HG02610 (cell line): ENCODE measurements at regions not wholly inside any gene's neighbourhood (a gene's known extent, or its start where the extent isn't known, plus 50 kb on each side); places are given as distances from the start of the nearest gene placed in this dataset.
"Not testable (repeated sequence)": the region's sequence is repeated elsewhere in the genome, so short reads cannot be mapped to it uniquely, and the experiment has no call there.

Experiments
- ATAC-seq: cut with Tn5 transposase; IDR thresholded peaks from one replicate; pipeline ENCODE4 v1.9.1; 2021; ENCODE audit warnings: mild to moderate bottlenecking, moderate library complexity; ENCODE audit not compliant: unreplicated experiment

DNA sequence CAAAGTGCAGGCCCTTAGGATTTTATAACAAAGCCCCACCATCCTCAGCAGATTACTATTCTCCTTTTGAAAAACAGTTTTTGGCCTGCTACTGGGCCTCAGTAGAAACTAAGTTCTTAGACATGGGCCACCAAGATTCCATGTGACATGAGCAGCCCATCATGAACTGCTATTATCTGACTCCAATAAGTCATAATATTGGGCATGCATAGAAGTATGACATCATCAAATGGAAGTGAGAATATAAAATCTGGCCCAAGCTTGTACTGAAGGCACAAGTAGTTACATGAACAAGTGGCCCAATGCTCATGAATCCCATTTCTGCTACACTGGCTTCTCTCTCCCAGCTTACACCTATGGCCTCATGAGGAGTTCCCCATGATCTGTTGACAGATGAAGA is 404.8 kb downstream of the EPHA5 start:
- no peak for ATAC-seq

DNA sequence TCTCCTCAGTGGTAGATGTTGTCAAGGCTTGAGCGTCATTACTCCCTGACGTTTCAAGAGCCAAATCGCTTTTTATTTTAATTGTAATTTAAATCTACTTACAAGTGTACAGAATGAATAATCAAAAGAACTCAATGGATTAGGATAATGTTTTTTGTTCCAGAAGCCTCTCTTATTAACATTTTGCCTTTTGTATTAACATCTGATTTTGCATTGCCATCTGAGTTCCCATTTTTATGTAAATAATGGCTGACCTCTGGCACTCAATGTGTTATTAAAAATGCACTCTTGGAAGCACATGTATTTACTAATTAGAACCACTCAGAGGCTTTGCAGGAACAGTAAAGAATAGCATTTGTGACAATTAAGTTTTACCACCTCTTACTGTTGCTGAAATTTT is 411.0 kb downstream of the EPHA5 start:
- no peak for ATAC-seq

DNA sequence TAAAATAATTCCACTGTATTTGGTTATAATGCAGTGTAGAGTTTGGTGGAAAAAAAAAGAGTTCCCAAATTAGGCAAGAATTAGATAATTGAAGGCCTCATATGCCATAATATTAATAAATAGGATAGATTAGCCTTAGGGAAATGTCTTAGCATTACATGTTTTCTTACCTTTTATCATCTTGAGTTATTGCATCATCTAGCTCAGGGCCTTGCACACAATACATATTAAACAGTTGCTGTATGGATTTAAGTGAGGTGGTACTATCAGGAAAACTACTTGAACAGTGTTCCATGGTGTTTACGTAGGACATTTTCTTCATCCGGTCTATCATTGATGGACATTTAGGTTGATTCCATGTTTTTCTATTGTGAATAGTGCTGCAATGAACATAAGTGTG is 419.4 kb downstream of the EPHA5 start:
- ATAC-seq: no peak

DNA sequence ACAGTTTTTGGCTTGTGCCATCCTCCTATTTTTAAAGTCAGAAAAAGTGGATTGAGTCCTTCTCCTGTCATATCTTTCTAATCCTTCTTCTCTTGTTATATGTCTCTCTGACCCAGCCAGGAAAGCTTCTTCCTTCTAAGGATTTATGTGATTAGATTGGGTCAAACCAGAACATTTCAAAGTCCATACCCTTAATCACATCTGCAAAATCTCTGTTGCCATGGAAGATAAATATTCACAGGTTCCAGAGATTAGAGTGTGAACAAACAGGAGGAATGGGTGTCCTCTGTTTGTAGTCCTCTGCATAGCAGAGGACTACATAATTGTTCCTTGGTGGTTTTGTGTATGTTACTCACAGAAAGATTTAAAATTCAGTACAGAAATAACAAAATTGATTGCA is 421.2 kb downstream of the EPHA5 start:
- no peak for ATAC-seq

DNA sequence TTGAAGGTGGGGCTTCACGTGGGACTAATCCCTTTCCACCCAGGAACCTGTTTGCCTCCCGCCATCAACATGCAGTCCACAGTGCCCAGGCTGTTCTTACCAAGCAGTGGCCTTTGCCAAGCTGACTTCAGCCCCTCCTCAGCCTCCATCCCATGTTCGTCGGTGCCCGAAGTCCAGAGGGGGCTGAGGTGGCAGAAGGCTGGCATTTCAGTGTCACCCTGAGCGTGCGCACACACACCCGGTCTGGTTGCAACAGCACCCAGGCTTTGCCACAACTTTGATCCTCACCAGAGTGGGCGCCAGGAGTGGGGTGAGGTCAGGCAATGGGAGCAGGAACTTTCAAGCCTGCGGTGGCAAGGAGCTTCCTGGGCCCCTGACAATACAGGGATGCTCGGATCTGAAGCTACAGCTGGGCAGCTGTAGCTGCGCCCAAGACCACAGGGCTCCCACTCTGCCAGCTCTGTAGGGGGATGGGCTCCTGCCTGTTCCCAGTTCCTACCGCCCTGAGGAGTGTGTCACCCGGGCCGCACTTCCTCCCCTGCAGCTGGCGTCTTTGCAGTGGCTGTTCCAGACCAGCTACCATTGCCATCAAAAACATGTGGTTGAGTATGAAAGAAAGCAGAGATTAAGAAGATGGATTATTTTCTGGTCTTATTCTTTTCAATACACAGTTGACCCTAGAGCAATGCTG is 428.0 kb downstream of the EPHA5 start:
- ATAC-seq: no peak

DNA sequence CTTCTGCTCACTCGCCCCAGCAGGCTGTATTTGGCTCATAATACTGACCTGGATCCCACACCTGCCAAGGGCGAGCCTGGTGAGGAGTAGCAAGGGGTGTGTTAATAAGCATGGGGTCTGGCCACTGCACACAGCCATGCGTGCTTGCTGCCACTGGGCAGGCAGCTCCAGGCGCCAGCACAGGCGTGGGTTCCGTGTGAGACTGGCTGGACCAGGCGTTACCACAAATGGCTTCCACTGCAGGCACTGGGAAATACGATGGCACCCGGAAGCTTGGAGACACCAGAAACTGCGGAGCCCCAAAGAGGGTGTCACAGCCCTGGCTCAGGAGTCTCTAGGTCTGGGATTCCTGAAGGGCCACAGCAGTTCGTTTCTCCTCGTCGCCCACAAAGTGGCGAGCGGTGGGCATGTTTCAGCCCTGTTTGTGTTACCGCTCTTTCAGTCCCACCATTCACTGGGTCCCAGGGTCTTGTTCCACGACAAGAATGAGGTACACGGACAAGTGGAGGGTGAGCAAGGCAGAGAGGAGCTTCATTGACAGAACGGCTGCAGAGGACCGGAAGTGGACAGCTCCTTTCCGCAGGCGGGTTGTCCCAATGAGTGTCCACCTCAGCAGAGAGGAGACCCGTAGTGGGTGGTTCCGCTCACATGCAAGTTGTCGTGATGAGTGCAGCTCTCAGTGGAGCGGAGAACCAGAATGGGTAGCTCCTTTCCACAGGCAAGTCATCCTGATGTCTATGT is 428.9 kb downstream of the EPHA5 start:
- no peak for ATAC-seq

DNA sequence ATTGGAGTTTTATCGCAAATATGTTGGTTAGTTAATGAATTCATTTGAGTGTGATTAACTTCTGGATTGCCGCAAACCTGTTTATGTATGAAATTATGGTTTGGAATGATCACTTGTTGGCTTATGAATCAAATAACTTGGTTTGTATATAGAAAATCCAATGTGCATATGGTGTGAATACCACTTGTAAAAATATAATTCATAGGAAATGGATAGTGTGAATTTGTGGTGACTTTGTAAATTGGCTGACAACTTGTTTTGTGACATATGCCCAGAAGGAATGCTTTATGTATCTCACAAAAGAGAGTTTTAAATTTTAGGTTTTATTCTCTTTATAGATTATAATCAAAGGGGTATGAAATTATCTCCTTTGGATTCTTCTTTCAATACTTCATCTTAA is 436.2 kb downstream of the EPHA5 start:
- no peak for ATAC-seq

DNA sequence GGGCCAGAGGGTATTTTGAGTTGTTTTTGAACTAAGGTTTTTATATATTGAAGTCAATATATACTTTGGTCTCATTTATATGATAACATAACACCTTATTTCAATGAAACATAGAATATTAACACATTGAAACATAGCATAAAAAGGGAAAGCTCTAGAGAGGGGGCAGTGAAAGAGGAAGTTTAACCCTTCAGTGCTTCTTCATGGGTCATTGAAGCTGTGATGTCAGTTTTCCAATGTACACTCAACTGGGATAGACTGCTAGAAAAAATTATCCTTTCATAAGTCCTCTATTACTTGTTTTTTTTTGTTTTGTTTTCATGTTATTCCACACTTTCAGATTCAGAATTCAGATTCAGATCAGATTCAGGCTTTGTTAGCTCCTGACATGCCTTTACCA is 442.7 kb downstream of the EPHA5 start:
- ATAC-seq: no peak

DNA sequence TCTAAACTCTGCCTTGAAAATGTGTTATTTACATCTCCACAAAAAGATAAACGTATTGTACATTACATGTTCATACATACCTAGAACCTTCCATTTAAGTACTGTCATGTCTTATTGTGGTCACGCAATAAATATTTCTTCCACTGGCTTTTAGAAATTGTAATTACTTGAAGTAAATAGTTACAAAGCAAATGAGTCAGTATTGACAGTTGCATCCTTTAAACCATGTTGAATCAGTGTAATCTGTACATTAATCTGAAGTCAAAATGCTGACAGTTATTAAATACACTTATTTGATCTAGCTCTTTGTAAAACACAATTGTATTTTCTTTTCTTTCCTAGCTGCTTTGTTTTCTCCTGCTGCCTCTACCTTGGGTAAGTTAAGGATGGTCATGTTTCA is 446.7 kb downstream of the EPHA5 start:
- ATAC-seq: no peak

DNA sequence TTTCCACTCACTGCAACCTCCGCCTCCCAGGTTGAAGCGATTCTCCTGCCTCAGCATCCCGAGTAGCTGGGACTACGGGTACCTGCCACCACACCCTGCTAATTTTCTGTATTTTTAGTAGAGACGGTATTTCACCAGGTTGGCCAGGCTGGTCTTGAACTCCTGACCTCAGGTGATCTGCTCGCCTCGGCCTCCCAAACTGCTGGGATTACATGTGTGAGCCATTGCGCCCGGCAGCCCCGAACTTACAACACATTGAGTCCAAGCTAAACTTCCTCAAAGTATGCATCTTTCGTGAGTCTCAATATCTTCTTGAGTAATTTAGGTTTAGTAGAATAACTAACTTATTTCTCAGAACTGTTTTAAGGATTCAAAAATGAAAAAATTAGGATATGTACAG is 447.2 kb downstream of the EPHA5 start:
- not testable (repeated sequence) for ATAC-seq

DNA sequence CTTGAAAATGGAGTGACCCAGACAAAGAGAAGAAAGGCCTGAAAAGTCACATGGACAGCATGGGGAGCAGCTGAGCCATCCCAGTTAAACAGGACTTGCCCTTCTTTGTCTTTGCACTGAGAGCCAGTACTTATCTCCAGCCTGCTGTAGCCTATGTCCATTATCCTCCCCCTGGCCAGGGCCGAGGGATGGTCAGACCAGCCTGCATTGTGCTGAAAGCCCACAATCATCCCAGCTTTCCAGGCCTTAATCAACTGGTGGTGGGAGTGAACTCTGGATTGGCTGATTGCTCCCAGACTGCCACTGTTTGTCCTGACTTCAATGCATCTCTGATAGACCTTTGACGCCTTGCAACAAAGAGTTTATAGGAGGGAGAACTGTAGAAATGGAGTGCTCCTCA is 453.1 kb downstream of the EPHA5 start:
- no peak for ATAC-seq

DNA sequence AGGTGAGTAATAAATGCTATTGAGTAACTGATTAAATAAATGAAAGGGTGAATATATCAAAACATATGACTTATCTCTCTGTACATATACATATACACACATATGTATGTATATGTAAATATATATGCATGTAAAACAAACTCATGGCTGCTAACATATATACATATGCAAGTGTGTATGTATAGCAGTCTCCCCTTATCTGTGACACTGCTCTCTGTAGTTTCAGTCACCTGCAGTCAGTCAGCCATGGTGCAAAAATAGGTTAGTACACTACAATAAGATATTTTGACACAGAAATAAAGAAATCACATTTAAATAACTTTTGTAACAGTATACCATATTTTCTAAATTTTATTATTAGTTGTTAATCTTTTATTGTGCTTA is 467.4 kb downstream of the EPHA5 start:
- ATAC-seq: no peak

DNA sequence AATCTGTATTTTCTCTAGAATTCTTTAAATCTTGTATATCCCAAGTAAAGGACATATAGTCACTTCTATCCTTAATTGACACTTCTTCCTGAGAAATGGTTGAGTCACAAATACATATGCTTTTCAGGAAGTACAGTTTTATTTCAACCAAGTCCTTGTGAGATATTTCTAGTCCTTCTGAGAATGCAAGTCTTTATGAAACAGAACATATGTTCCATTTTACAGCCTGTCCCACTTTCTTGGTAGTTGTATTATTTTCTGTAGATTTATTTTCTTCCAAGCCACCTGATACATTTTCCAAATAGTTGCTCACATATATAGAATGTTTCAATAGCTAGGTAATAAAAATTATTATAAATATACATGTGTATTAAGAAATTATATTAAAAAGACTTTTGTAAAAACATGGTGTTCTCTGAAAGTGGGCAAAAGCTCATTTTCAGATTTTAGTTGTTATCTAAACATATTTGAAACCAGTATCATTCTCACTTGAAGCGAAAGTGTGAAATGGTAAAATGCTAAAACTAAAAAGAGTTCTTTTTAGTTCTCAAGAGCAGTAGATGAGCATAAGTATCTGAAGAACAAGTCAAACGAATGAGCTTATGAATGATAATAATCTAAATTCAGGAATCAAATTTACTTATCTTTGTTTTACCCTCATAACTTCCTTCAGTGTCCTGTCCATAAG is 468.0 kb downstream of the EPHA5 start:
- no peak for ATAC-seq

DNA sequence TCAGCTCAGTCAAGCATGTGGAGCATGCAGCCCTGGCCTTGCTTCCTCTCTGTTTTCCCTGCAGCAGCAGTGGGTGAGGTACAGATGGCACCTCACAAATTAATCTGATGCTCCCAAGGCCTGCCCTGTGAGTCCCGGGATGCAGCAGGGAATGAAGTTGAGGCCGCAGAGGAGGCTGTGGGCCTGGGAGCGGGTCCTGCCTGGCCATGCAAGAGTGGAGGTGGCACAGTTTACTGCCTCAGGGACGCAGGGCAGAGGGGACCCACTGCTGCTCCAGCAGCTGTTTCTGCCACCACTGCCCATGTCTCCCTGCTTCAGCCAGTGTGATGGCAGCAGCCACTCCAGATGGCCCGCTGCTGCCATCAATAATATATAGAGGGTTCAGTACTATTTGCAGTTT is 474.6 kb downstream of the EPHA5 start:
- no peak for ATAC-seq

DNA sequence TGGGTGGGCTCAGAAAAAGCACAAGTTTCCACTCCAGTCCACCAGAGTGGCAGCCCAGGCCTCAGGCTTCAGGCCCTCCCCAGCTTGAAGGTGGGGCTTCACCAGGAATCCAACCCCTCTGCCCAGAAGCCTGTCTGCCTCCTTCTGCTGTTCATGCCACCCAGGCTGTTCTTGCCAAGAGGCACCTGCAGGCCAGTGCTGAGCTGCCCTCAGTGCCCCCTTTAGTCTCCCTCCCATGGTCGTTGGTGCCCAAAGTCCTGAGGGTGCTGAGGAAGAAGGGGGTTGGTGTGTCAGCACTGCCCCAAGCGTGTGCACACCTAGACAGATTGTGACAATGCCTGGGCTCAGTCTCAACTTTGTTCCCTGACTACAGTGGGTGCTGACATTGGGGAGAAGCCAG is 475.3 kb downstream of the EPHA5 start:
- ATAC-seq: no peak

DNA sequence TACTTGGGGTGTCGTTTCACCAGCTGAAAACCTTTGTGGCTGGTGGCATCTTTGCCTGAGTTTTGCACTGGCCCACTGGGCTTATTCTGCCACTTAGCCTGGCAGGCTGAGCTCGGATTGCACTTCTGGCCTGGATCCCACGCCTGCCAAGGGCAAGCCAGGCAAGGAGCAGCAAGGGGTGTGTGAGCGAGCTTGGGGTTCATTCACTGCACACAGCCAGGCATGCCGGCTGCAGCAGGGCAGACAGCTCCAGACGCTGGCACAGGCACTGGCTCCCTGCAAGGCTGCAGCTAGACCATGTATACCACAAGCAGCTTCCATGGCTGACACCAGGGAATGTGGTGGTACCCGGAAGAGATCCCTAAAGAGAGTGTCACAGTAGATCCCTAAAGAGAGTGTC is 476.3 kb downstream of the EPHA5 start:
- ATAC-seq: no peak

DNA sequence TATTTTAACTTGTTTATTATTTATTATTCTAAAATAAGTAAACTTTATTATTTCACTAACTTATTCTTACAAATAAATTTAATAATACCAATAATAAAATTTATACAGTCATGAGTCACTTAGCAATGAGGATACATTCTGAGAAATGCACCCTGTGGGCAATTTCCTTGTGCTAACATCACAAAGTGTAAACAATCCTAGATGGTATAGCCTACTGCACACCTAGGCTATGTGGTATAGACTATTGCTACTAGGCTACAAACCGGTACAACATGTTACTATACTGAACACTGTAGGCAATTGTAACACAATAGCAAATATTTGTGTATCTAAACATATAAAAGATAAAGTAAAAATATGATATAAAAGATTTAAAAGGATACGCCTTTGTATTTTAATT is 479.5 kb downstream of the EPHA5 start:
- no peak for ATAC-seq

DNA sequence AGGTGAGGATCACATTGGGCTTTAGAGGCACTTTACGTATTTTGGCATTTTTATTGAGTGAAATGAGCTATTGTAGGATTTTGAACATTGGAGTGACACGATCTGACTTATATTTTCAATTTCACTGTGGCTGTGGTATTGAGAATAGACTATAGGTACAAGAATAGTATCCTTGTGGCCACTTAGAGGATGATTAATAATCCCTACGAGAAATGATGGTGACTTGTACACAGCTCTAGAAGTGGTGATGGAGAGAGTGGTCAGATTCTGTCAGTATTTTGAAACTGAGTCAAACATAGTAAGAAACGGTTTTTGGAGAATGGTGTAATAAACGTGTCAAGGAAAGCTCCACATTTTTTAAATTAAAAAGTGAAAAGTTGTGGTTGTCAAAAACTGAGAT is 494.7 kb downstream of the EPHA5 start:
- no peak for ATAC-seq

DNA sequence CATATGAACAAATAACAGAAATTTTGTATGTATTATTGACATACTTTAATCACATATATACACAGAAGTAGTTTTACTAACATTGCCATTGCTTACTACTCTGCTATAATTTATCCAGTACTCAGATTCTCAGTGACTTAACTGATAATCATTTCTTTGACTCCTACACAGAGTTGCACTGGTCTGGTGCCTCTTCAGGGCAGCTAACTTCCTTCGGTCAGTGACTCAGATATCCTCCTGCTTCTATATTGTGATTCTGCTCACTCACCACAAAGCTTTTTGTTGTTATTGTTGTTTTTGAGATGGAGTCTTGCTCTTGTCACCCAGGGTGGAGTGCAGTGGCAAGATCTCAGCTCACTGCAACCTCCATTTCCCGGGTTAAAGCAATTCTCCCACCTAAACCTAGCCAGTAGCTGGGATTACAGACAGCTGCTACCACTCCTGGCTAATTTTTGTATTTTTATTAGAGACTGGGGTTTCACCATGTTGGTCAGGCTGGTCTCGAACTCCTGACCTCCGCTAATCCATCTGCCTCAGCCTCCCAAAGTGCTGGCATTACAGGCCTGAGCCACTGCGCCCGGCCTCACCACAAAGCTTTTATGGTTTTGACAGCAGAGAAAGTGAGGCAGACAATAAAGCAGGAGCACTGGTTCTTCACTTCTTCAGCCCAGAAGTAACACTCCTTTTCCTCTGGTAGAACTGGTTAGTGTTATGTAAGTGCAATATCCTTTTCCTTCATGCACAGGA is 499.3 kb downstream of the EPHA5 start:
- no peak for ATAC-seq

DNA sequence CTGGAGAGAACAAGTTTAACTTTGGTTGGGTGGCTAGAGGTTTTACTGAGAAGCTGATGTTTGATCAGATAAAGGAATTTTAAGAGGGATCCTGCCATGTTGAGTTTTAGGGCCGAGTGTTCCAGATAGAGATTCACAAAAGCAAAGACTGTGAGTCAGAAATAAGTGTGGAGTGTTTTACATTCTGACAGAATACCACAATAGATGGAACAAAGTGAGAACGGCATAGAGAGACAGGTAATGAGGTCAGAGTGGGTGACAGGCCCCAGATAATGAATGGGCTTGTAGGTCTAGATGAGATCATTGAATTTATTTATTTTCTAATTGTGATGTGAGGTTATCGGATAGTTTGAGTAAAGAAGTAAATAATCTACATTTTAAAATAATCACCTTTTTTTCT is 502.6 kb downstream of the EPHA5 start:
- ATAC-seq: no peak

DNA sequence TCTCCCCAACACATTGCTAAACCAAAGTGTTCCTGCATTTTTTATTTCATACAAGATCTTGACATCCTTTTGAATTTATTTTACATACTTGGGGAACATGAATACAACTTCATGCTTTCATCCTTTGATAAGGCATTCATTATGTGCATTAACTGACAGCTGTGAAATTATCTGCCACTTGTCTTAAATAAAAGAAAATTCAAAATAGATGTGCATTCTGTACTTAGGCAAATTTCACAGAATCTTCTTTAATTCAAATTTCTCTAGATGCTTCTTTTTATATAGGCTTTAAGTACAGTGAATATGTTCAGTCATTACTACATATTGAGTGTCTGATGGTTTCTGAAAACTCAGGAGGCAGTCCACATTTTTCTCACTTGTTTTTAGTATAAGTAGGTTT is 518.1 kb downstream of the EPHA5 start:
- ATAC-seq: no peak

DNA sequence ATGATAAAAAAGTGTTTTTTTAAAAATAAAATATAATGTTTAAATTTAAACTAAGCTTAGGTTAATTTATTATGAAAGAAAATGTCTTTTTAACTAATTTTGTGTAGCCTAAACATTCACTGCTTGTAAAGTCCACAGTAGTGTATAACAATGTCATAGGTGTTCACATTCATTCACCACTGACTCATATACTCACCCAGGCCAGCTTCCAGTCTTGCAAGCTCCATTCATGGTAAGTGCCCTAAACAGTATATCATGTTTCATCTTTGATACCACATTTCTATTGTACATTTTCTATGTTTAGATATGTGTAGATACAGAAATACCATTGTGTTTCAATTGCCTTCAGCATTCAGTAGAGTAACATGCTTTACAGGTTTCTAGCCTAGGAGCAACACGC is 530.3 kb downstream of the EPHA5 start:
- no peak for ATAC-seq
